ENCODE measurements at regions not wholly inside any gene's neighbourhood (a gene's known extent, or its start where the extent isn't known, plus 50 kb on each side); places are given as distances from the start of the nearest gene placed in this dataset.

DNA sequence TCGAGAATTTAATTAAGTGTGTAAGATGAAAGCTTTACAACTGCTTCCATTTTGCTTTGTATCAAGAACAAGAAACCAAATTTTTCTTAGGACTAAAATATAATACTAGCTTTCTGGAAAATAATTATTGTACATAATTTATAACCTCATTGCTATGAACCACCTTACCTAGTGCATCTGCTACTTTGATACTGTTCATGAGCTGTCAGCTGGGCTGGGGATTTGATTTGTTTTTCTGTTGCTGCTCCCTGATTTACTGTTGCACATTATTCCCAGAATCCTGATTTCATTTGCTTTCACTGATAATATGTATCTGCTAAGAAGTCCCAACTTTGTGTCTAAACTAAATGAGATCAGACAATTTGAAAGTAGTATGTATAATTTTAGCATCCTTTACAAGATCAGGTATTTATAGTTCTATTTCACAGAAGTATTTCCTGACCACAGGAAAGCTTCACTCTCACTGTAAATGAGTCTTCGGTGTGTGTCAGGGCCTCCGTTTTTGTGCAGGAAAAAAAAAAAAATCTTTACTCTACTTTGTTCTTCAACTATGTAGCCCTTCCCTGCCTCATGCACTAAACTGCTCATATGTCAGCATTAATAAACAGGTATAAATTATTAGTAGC lies 105.6 kb upstream of the CCDC150 start:
- Histone ChIP-seq H3T11ph (ENCODE audit: low read length) (no peak overlapping the region), H4K5ac (ENCODE audit: insufficient read length, low read depth, low read length) (no peak overlapping the region), H2AFZ (ENCODE audit: low read length) (no peak overlapping the region), H2BK12ac (ENCODE audit: insufficient read length, low read depth, low read length) (no peak overlapping the region), H3K9ac (ENCODE audit: extremely low read depth, insufficient read length, low read length) (no peak overlapping the region), H3K4me2 (ENCODE audit: insufficient read depth, insufficient read length, low read length) (no peak overlapping the region), H3K4me1 (ENCODE audit: insufficient read depth, low read length) (no peaks in the 10 kb centered on the region; the same call in 1 of the 2 replicates), H4K8ac (replicated peaks; ENCODE audit: insufficient read length, low read depth, low read length) (no peak overlapping the region), H3K9me3 (ENCODE audit: control insufficient read depth, low read depth, low read length) (no peaks in the 10 kb centered on the region), H3K14ac (ENCODE audit: insufficient read depth, low read length) (no peak overlapping the region), H3K79me1 (ENCODE audit: insufficient read depth, low read depth, low read length, poor library complexity, severe bottlenecking) (no peaks in the 10 kb centered on the region), H3K23me2 (ENCODE audit: insufficient read length, low read depth, low read length, poor library complexity, severe bottlenecking) (no peaks in the 10 kb centered on the region), H2AK5ac (ENCODE audit: insufficient read length, low read length) (no peak overlapping the region), H3K56ac (ENCODE audit: insufficient read length, low read depth, low read length) (no peak overlapping the region), H3K27me3 (ENCODE audit: insufficient read depth, low read length) (no peaks in the 10 kb centered on the region), H2BK120ac (ENCODE audit: low read depth, low read length, poor library complexity, severe bottlenecking) (no peak overlapping the region), H3K27ac (ENCODE audit: insufficient read length, low read depth, low read length) (no peak overlapping the region), H2BK20ac (ENCODE audit: low read depth, low read length, poor library complexity, severe bottlenecking) (no peak overlapping the region), H3K18ac (ENCODE audit: insufficient read length, low read depth, low read length) (no peak overlapping the region), H3K23ac (ENCODE audit: insufficient read length, low read depth, low read length) (no peak overlapping the region), H4K20me1 (ENCODE audit: control insufficient read depth, insufficient read depth, insufficient read length) (no peaks in the 10 kb centered on the region), H4K91ac (ENCODE audit: insufficient read length, low read depth, low read length) (no peak overlapping the region), H3K4ac (ENCODE audit: low read depth, low read length) (no peak overlapping the region), H2BK5ac (ENCODE audit: insufficient read length, low read length) (no peak overlapping the region), H2BK15ac (ENCODE audit: low read depth, low read length) (no peak overlapping the region), H3K79me2 (ENCODE audit: insufficient read depth, low read length) (no peaks in the 10 kb centered on the region)
- WGBS (ENCODE audit: extremely low coverage, insufficient read length, low lambda C conversion rate): no CpG with 5 or more reads among the region's 3 CpGs
- Mint-ChIP-seq H3K9me3 (no peaks in the 10 kb centered on the region), H3K27ac (no peak overlapping the region), H3K4me3 (no peak overlapping the region), H3K27me3 (ENCODE audit: low read depth) (no peaks in the 10 kb centered on the region), H3K4me1 (peaks cover 8 to 14% of the 10 kb centered on the region in 2 experiments), H3K36me3 (ENCODE audit: insufficient read depth in 1 of 3, low read depth in 3 of 3) (no peaks in the 10 kb centered on the region)
- TF ChIP-seq, protein P1, sequence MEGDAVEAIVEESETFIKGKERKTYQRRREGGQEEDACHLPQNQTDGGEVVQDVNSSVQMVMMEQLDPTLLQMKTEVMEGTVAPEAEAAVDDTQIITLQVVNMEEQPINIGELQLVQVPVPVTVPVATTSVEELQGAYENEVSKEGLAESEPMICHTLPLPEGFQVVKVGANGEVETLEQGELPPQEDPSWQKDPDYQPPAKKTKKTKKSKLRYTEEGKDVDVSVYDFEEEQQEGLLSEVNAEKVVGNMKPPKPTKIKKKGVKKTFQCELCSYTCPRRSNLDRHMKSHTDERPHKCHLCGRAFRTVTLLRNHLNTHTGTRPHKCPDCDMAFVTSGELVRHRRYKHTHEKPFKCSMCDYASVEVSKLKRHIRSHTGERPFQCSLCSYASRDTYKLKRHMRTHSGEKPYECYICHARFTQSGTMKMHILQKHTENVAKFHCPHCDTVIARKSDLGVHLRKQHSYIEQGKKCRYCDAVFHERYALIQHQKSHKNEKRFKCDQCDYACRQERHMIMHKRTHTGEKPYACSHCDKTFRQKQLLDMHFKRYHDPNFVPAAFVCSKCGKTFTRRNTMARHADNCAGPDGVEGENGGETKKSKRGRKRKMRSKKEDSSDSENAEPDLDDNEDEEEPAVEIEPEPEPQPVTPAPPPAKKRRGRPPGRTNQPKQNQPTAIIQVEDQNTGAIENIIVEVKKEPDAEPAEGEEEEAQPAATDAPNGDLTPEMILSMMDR (conservative IDR thresholded peaks at IDR 0.05): no peak
- DNase-seq: no peak

All from H9 (cell line).